DMS79 treated with DMSO at 0.1 percent for 48 hours (cell line): ENCODE measurements at regions not wholly inside any gene's neighbourhood (a gene's known extent, or its start where the extent isn't known, plus 50 kb on each side); places are given as distances from the start of the nearest gene placed in this dataset.
"Not testable (repeated sequence)": the region's sequence is repeated elsewhere in the genome, so short reads cannot be mapped to it uniquely, and the experiment has no call there.

Source experiments
- DNase-seq: peaks from one replicate; lab custom pipeline; 2025; lab: John Stamatoyannopoulos, UW

DNA sequence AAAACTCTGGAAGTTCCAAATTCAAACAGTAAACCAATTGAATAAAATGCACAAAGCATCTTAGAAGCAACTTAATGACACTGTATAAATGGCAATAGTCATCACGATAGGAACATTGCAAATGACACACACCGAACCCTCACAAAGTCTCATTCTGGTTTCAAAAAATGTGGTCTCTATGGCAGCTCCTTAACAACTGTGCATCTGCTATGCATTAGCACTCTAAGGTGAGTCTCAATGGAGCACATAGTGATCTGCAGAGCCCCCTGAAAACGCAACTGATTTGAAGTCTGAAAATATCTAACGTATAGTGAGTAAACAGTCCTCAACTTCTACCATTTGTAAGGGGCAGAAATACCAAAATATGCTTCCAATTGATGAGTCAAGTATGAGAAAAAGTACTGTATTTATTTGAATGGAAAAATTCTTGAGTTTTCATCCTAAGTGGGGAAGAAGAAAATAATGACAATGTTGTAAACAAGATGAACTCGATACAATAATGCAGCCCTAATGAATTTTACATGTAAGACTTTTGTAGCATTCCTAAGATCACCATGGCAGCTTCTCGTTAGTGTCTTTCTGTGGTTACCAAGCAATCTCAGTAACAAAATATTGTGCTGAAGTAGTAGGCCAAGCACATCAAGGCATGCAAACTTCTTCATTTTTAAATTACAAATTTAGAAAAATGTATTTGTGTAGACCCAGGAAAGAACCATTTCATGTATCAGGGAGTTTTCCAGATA, 517.5 kb upstream of the FAM174A start:
- DNase-seq, result no peak

DNA sequence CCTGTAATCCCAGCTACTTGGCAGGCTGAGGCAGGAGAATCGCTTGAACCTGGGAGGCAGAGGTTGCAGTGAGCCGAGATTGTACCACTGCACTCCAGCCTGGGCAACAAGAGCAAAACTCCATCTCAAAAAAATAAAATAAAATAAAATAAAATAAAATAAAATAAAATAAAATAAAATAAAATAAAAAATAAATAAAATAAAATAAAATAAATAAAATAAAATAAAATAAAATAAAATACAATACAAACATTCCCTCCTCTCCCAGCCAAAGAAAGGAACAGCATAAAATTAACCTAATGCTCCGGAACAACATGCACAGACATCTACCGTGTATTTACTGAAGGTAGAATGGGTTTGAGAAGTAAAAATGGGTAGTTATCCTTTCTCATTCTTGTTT, 521.9 kb upstream of the FAM174A start:
- not testable (repeated sequence) for DNase-seq

DNA sequence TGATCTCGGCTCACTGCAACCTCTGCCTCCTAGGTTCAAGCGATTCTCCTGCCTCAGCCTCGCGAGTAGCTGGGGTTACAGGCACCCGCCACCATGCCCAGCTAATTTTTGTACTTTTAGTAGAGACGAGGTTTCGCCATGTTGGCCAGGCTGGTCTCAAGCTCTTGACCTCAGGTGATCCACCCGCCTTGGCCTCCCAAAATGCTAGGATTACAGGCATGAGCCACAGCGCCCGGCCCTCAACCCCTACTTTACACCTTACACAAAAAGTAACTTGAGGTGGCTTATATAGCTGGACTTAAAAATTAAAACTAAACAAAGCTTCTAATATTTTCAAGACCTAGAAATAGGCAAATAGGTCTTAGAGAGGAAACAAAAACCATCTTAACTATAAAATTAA, 524.0 kb upstream of the FAM174A start:
- not testable (repeated sequence) for DNase-seq

GRCh38 chr5:100004969-100005368, 530.2 kb upstream of the FAM174A start:
- no peak for DNase-seq

DNA sequence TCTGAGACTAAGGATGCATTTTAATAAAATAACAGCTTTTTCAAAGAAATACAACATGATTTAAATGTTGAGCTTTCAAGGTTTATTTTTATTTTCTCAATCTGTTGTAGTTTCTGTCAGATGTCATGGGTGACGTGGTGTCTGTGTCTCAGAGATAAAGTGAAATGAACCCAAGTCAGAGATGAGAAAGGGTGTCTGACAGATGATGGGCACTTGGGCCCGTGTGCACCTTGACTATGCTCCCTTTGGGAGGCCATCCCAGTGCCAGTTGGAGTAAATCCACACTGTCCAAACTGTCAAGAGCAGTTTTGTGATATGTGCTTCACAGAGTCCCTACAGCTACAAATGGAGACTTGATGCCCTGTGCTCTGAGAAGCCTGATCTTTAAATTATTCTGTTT, 536.9 kb upstream of the FAM174A start:
- no peak for DNase-seq

DNA sequence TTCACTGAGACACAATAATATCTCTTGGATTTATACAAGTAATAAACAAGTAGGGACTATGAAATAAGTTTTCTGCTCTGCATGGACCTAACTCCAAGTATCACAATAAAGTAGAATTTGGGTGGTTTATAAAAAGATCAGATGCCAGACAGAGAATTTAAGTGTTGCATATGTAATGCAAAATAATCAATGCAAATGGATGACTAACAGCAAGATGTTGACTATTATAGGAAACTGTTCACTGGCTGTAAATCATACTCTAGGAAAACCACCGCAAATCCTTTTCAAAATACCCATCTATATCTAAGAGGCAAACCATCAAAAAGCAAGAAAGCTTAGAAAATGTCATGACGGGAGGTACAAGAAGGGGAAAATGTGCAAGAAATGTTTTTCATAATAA, 539.8 kb upstream of the FAM174A start:
- DNase-seq, result no peak

- DNase-seq, result no peak
These were observed 561.4 kb upstream of the FAM174A start for GRCh38 chr5:99973779-99974178.

DNA sequence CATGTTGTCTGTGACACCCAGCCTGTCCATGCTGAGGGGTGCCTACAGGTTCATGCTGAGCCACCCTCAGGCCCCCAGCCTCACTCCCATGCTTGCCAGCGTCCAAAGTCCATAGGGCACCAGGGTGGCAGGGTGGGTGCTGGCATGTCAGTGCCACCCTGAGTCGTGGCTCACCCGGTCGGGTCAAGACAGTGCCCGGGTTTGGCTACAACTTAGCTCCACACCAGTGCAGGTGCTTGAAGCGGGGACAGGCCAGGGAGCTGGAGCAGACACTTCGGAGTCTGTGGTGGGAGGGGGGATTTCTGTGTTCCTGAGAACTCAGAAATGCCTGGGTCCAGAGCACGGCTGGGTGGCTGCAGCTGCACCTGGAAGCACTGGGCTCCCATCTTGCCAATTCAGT, 579.2 kb upstream of the FAM174A start:
- no peak for DNase-seq

DNA sequence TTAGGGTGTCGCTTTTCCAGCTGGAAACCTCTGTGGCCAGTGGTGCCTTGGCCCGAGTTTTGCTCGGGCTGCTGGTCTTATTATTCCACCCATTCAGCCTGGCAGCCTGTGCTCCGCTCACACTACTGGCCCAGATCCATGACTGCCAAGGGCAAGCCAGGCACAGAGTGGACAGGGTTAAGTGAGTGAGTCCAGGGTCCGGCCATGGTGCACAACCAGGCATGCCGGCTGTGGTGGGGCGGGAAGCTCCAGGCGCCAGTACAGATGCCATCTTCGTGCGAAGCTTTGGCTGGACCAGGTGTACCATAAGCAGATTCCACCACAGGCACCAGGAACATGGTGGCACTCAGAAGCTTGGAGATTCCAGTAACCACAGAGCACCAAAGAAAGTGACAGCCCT, 580.2 kb upstream of the FAM174A start:
- no peak for DNase-seq

DNA sequence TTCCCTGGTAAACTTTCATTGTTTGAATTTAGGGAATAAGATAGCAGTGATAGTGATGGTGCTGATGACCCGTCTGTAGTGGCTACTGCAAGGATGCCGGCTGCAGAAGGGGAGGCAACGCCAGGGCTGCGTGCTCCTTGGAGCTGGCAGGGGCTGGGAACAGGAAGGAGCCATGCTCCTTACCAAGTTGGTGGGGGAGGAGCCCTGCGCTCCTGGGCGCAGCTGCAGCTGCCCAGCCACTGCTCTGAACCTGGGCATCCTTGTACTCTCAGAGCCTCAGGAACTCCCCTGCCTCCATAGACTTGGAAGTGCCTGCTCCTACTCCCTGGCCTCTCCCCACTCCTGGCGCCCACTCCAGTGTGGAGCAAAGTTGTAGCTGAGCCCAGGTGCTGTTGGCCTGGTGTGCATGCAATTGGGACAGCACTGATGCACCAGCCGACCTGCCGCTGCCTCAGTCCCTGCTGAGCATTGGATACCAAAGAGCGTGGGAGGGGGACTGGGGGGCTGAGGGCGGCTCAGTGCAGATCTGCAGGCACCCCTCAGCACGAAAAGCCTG, 585.1 kb upstream of the FAM174A start:
- no peak for DNase-seq

DNA sequence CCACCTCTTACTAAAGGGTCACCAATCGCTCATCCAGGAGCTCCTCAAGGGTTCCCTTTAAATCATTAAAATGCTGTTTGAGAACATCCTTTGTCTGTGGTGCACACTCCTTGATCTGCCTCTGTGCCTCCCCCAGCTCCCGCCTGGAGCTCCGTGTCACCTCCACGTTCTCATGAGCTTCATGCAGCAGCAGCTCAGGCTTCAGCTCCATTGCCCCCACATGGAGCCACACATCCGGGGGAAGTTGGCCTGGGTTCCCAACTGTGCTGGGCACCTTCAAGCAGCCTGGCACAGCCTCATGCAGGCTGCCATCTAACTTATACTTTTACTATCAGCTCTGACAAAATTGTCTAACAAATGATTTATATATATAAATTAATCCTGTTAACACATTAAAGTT, 585.8 kb upstream of the FAM174A start:
- DNase-seq, result no peak

- DNase-seq, result no peak
These were observed 586.3 kb upstream of the FAM174A start for GRCh38 chr5:99948850-99949249.

DNA sequence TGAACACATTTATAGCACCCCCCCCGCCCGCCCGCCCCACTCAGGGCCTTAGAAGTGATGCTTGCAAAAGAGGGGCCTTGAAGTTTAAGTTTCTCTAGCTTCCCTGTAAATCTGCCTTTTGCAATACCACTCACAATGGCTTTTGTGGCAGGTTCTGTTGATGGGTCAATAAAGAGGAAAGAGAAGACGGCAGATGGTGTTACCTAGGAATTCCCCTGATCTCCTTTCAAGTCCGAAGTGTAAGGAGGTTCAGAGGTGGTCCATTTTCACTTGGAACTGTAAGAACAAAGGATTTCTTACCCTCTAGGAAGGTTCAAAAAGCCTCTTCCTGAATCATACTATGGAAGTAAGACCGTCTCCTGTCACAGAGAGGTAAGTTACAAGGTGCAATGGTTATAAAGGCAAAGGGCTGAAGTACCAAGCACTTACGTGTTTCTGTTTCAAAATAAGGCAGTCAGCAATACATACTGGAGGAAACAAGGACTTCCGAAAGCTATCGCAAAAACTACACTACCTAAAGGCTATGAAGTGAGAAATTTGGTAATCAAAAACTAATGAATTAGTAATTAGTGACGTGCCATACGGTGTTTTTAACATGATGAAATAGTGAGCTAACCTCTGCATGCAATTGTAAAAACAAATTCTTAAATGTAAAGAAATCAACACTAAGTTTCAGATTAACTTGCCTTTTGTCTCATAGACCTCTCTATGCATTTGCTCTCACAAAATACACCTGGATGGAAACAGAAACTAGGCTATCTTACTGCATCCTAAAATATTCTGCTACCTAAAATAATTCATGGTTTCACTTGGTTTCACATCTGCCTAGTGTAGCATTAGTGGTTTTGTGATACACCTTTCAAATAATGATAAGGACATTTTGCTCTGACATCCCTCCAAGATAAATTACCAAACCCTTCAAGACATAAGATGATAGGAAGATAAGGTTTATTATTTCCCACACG, 589.4 kb upstream of the FAM174A start:
- DNase-seq, result no peak

DNA sequence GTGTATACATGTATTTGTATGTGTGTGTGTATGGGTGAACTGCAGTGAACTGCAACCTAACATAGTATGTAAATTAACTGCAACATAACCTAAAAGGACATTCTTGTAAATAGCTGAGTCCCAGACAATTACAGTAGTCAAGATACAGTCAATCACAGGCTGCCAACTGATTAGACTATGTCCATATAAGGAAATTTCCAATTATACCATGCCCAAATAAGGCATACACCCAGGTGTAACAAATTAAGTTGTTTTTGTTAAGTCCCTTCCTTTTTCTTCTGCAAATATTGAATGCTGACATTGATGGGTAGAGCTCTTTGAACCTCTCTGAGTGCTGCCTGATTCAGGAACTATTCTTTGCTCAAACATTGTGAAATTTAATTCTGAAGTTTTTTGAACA, 594.6 kb upstream of the FAM174A start:
- no peak for DNase-seq

GRCh38 chr5:99936911-99937310, 598.3 kb upstream of the FAM174A start:
- no peak for DNase-seq

GRCh38 chr5:99929806-99930135, 605.4 kb upstream of the FAM174A start:
- DNase-seq, result no peak

- no peak for DNase-seq
These were observed 605.9 kb upstream of the FAM174A start for GRCh38 chr5:99929067-99929805.

DNA sequence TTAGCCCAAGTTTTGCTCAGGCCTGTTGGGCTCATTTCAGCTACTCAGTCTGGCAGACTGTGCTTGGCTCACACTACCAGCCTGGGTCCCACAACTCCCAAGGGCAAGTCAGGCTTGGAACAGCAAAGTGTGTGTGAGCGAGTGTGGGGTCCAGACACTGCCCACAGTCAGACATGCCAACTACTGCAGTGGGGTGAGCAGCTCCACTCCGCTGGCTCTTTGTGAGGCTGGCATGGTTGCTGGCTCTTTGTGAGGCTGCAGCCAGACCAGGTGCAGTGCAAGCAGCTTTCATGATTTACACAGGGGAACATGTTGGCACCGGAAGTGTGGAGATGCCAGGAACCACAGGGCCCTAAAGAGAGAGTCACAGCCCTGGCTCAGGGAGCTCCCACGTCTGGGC, 606.7 kb upstream of the FAM174A start:
- DNase-seq, result no peak

DNA sequence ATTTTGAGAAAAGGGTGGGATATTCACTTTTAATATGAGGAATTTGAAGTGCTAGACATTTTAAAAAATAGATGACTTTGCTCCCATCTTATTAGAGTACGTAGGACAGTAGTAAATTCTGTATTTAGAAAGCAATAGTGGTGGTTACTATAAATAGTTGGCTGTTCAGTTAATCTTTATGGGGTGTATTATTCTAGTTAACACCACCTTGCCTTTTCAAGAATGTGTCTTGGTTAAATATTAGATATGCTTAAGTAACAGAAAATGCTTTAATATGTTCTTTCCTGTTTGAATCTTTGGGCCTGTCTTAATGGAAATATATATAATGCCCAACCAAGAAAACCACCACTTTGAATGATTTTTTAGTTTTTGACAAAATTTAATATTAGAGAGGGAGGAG, 608.7 kb upstream of the FAM174A start:
- DNase-seq, result no peak

DNA sequence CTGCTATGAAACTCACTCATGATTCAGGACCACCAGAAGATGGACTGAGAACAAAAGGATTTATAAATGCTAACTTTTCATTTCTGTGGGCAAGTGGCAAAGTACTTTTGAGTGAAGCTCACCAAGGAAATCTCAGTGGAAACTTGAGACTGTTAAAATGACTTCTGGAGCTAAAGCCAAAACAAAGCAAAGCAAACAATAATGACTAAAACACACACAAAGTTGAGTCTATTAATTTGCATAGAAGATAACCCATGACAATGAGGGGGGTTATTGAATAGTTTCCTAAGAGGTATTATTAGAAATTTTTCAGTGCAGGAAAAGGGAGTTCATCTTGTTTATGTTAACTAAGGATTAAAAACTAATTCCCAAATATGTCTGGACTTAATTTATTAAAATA, 612.8 kb upstream of the FAM174A start:
- DNase-seq, result no peak

GRCh38 chr5:99911971-99912370, 623.2 kb upstream of the FAM174A start:
- DNase-seq, result no peak

DNA sequence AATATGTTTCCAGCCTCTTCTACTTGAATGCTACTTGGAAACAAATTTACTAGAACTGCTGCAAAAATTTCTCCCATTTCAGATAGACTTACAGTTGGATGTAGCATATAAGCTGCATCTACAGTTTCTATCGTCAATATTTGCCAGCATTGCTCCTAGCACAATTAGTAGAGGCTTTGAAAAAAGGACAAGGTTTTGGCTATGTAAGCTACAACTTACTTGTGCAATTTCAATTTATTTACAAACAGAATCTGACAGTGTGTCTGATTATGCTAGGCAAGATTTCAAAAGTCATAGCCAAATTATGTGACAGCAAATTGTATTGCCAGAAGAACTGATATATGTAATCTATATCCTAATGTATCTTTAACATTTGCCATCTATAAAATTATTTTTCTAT, 628.4 kb upstream of the FAM174A start:
- DNase-seq, result no peak
